ENCODE measurements at regions not wholly inside any gene's neighbourhood (a gene's known extent, or its start where the extent isn't known, plus 50 kb on each side); places are given as distances from the start of the nearest gene placed in this dataset.

- no peak for DNase-seq (ENCODE audit: extremely low read depth, insufficient read length)
- no peaks in the 10 kb centered on the region for H3K36me3 ChIP-seq (ENCODE audit: control insufficient read depth, insufficient read depth, low read length)
- no peak for TF ChIP-seq CTCF (IDR thresholded peaks at IDR 0.05; ENCODE audit: insufficient read depth, low read length, poor library complexity, severe bottlenecking)
- H3K27me3 ChIP-seq (replicated peaks; ENCODE audit: control insufficient read depth, insufficient read depth, low read length), result peaks cover 1% of the 10 kb centered on the region
- no peak overlapping the region for H3K4me3 ChIP-seq (replicated peaks; ENCODE audit: low read depth, low read length)
Measured at GRCh38 chr1:181990728-181991127, 70.8 kb downstream of the ZNF648 start.

- peaks cover 1% of the 10 kb centered on the region for H3K27me3 ChIP-seq (replicated peaks; ENCODE audit: control insufficient read depth, insufficient read depth, low read length)
Measured at GRCh38 chr1:181989261-181989920, 72.1 kb downstream of the ZNF648 start.

GRCh38 chr1:181987996-181988395 lies 73.5 kb downstream of the ZNF648 start:
- H3K36me3 ChIP-seq (ENCODE audit: control insufficient read depth, insufficient read depth, low read length), result no peaks in the 10 kb centered on the region
- no peak for TF ChIP-seq CTCF (IDR thresholded peaks at IDR 0.05; ENCODE audit: insufficient read depth, low read length, poor library complexity, severe bottlenecking)
- H3K27me3 ChIP-seq (replicated peaks; ENCODE audit: control insufficient read depth, insufficient read depth, low read length), result peaks cover 1% of the 10 kb centered on the region
- H3K4me3 ChIP-seq (replicated peaks; ENCODE audit: low read depth, low read length), result no peak overlapping the region
- DNase-seq (ENCODE audit: extremely low read depth, insufficient read length), result no peak

More at GRCh38 chr1:181989261-181989920, 72.1 kb downstream of the ZNF648 start:
- TF ChIP-seq CTCF (IDR thresholded peaks at IDR 0.05; ENCODE audit: insufficient read depth, low read length, poor library complexity, severe bottlenecking), result no peak
- DNase-seq (ENCODE audit: extremely low read depth, insufficient read length), result no peak
- H3K36me3 ChIP-seq (ENCODE audit: control insufficient read depth, insufficient read depth, low read length), result no peaks in the 10 kb centered on the region
- H3K4me3 ChIP-seq (replicated peaks; ENCODE audit: low read depth, low read length), result no peak overlapping the region

- no peak for DNase-seq (ENCODE audit: extremely low read depth, insufficient read length)
- Histone ChIP-seq H3K4me3 (replicated peaks; ENCODE audit: low read depth, low read length) (no peak overlapping the region), H3K36me3 (ENCODE audit: control insufficient read depth, insufficient read depth, low read length) (no peaks in the 10 kb centered on the region), H3K27me3 (replicated peaks; ENCODE audit: control insufficient read depth, insufficient read depth, low read length) (peaks cover 1% of the 10 kb centered on the region)
- no peak for TF ChIP-seq CTCF (IDR thresholded peaks at IDR 0.05; ENCODE audit: insufficient read depth, low read length, poor library complexity, severe bottlenecking)
Measured at GRCh38 chr1:181987334-181987895, 74.1 kb downstream of the ZNF648 start.

GRCh38 chr1:181986907-181987305 lies 74.6 kb downstream of the ZNF648 start:
- no peak for TF ChIP-seq CTCF (IDR thresholded peaks at IDR 0.05; ENCODE audit: insufficient read depth, low read length, poor library complexity, severe bottlenecking)
- Histone ChIP-seq H3K4me3 (replicated peaks; ENCODE audit: low read depth, low read length) (no peak overlapping the region), H3K27me3 (replicated peaks; ENCODE audit: control insufficient read depth, insufficient read depth, low read length) (peaks cover 1% of the 10 kb centered on the region), H3K36me3 (ENCODE audit: control insufficient read depth, insufficient read depth, low read length) (no peaks in the 10 kb centered on the region)
- no peak for DNase-seq (ENCODE audit: extremely low read depth, insufficient read length)

Measured in GM06990 (cell line).